ENCODE measurements at regions not wholly inside any gene's neighbourhood (a gene's known extent, or its start where the extent isn't known, plus 50 kb on each side); places are given as distances from the start of the nearest gene placed in this dataset.

DNA sequence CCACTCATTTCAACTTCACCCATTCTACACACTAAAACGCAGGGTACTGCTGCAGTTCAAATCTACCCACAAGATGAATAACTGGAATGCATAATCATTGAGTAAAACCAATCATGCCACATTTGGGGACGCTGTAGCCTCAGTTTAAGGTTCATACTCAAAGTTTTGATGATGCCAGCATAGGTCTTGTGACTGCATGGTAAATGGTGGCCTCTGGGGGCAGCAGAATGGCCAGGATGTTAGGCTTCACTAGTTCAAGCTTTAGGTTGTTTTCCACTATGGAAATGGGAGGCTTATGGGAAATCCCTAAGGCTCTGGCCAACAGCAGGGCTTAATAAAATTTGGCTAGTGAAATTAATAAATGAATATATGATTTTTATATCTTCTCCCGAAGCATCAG is 104.3 kb upstream of the TSC22D2 start:
- TF ChIP-seq, protein P1, sequence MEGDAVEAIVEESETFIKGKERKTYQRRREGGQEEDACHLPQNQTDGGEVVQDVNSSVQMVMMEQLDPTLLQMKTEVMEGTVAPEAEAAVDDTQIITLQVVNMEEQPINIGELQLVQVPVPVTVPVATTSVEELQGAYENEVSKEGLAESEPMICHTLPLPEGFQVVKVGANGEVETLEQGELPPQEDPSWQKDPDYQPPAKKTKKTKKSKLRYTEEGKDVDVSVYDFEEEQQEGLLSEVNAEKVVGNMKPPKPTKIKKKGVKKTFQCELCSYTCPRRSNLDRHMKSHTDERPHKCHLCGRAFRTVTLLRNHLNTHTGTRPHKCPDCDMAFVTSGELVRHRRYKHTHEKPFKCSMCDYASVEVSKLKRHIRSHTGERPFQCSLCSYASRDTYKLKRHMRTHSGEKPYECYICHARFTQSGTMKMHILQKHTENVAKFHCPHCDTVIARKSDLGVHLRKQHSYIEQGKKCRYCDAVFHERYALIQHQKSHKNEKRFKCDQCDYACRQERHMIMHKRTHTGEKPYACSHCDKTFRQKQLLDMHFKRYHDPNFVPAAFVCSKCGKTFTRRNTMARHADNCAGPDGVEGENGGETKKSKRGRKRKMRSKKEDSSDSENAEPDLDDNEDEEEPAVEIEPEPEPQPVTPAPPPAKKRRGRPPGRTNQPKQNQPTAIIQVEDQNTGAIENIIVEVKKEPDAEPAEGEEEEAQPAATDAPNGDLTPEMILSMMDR (IDR thresholded peaks at IDR 0.05): peak; percentile 28 to 48 (median 42)
- TF ChIP-seq POLR2A (IDR thresholded peaks at IDR 0.05): no peak
